Stomach (tissue), 4 donors: ENCODE measurements at regions not wholly inside any gene's neighbourhood (a gene's known extent, or its start where the extent isn't known, plus 50 kb on each side); places are given as distances from the start of the nearest gene placed in this dataset.

Experiments used
- POLR2A ChIP-seq, 4 donors: fragments of 450-650 bp; IDR thresholded peaks; one replicate each; pipeline ENCODE4 v1.6.1; 2016; ENCODE audit warnings: antibody characterized with exemption in 4 of 4, control low read depth in 2 of 4, mild to moderate bottlenecking in 1 of 4, moderate library complexity in 1 of 4
- TF ChIP-seq, protein P1 (sequence below), 7 experiments: fragments of 450-650 bp in 4 of 7; fragments of 200-600 bp in 3 of 7; sonication (generic) in 3 of 7; IDR thresholded peaks; one replicate each; pipeline ENCODE4 v1.5.1; 2016 to 2019; ENCODE audit warnings: antibody characterized with exemption in 7 of 7, control low read depth in 2 of 7, mild to moderate bottlenecking in 1 of 7

- TF ChIP-seq, protein P1, sequence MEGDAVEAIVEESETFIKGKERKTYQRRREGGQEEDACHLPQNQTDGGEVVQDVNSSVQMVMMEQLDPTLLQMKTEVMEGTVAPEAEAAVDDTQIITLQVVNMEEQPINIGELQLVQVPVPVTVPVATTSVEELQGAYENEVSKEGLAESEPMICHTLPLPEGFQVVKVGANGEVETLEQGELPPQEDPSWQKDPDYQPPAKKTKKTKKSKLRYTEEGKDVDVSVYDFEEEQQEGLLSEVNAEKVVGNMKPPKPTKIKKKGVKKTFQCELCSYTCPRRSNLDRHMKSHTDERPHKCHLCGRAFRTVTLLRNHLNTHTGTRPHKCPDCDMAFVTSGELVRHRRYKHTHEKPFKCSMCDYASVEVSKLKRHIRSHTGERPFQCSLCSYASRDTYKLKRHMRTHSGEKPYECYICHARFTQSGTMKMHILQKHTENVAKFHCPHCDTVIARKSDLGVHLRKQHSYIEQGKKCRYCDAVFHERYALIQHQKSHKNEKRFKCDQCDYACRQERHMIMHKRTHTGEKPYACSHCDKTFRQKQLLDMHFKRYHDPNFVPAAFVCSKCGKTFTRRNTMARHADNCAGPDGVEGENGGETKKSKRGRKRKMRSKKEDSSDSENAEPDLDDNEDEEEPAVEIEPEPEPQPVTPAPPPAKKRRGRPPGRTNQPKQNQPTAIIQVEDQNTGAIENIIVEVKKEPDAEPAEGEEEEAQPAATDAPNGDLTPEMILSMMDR (IDR thresholded peaks at IDR 0.05), result peak in 5 of 7 experiments; percentile 41 to 70 (median 52)
- TF ChIP-seq POLR2A (IDR thresholded peaks at IDR 0.05), result no peak
Measured at GRCh38 chr14:37985826-37986470, 221.8 kb upstream of the SSTR1 start.
